SK-N-SH (cell line): ENCODE measurements at regions not wholly inside any gene's neighbourhood (a gene's known extent, or its start where the extent isn't known, plus 50 kb on each side); places are given as distances from the start of the nearest gene placed in this dataset.

Source experiments
- CTCF ChIA-PET: fragments of 300-600, 350-600 bp; formaldehyde crosslinking; extraction: SDS; loops from one replicate; lab custom pipeline; 2021; lab: Yijun Ruan, JAX
- POLR2A ChIA-PET: fragments of 350-600 bp; sonication (Branson Sonifier 250); formaldehyde crosslinking; extraction: SDS; loops from one replicate; lab custom pipeline; 2020; ENCODE audit warnings: antibody characterized with exemption, inconsistent platforms; lab: Yijun Ruan, JAX
- DNase-seq: peaks from one replicate; pipeline ENCODE4 v3.0.0; 2012
- H2AFZ ChIP-seq: fragments of 200-600 bp; sonication (generic); 2 replicates; pipeline ENCODE4 v1.8.1; 2016; ENCODE audit warnings: antibody characterized with exemption, mild to moderate bottlenecking, low read depth
- H3F3A ChIP-seq: fragments of 200-600 bp; sonication (generic); replicated peaks from 2 replicates; pipeline ENCODE3; 2016; ENCODE audit warnings: antibody characterized with exemption, mild to moderate bottlenecking; ENCODE audit not compliant: insufficient read depth
- H3K27ac ChIP-seq, 2 experiments: fragments of 200-500 bp in 1 of 2; fragments of 200-600 bp in 1 of 2; sonication (Bioruptor generic) in 1 of 2; sonication (generic), shearing (Covaris generic) in 1 of 2; 2 replicates each; pipeline versions ENCODE4 v1.5.1 to v1.6.1; 2014 to 2016; ENCODE audit warnings: low read depth in 2 of 2, inconsistent platforms in 1 of 2, low read length in 1 of 2, mild to moderate bottlenecking in 1 of 2, mixed read lengths in 1 of 2
- H3K27me3 ChIP-seq: fragments of 200-600 bp; sonication (generic), shearing (Covaris generic); 2 replicates; pipeline ENCODE4 v1.6.1; 2016; ENCODE audit warnings: mixed run types; ENCODE audit not compliant: insufficient read depth
- H3K36me3 ChIP-seq, 2 experiments: fragments of 200-500 bp in 1 of 2; fragments of 200-600 bp in 1 of 2; sonication (Bioruptor generic) in 1 of 2; sonication (generic) in 1 of 2; replicated peaks in 1 of 2; 2 replicates each; pipeline versions ENCODE3 to v1.5.1; 2014 to 2016; ENCODE audit warnings: low read length in 1 of 2, mild to moderate bottlenecking in 1 of 2; ENCODE audit not compliant: insufficient read depth in 2 of 2, control insufficient read depth in 1 of 2
- H3K4me1 ChIP-seq, 2 experiments: fragments of 200-500 bp in 1 of 2; fragments of 200-600 bp in 1 of 2; sonication (Bioruptor generic) in 1 of 2; sonication (generic), shearing (Covaris generic) in 1 of 2; 2 replicates each; pipeline versions ENCODE4 v1.5.1 to v1.6.1; 2014 to 2016; ENCODE audit warnings: low read depth in 1 of 2, low read length in 1 of 2, mixed run types in 1 of 2; ENCODE audit not compliant: insufficient read depth in 2 of 2, control insufficient read depth in 1 of 2
- H3K4me2 ChIP-seq: fragments of 200-600 bp; sonication (generic), shearing (Covaris generic); 2 replicates; pipeline ENCODE4 v1.6.1; 2017; ENCODE audit warnings: mixed run types
- H3K4me3 ChIP-seq, 2 experiments: fragments of 200-500 bp in 1 of 2; fragments of 200-600 bp in 1 of 2; sonication (Bioruptor generic) in 1 of 2; sonication (generic), shearing (Covaris generic) in 1 of 2; 2 replicates each; pipeline versions ENCODE4 v1.5.1 to v1.8.1; 2014 to 2016; ENCODE audit warnings: low read depth in 2 of 2, inconsistent platforms in 1 of 2, low read length in 1 of 2, mild to moderate bottlenecking in 1 of 2, mixed read lengths in 1 of 2, moderate library complexity in 1 of 2
- H3K79me2 ChIP-seq: fragments of 200-600 bp; sonication (generic); 2 replicates; pipeline ENCODE4 v1.8.1; 2017; ENCODE audit warnings: mild to moderate bottlenecking; ENCODE audit not compliant: insufficient read depth
- H3K9ac ChIP-seq: fragments of 200-600 bp; sonication (generic); 2 replicates; pipeline ENCODE4 v1.6.1; 2017; ENCODE audit warnings: mixed run types
- H3K9me2 ChIP-seq: fragments of 200-600 bp; sonication (generic); 2 replicates; pipeline ENCODE4 v1.6.1; 2017; ENCODE audit warnings: mixed run types
- H3K9me3 ChIP-seq: fragments of 200-600 bp; sonication (generic); 2 replicates; pipeline ENCODE4 v1.6.1; 2017; ENCODE audit warnings: mixed run types, mild to moderate bottlenecking, moderate library complexity
- H4K20me1 ChIP-seq: fragments of 200-600 bp; sonication (generic); 2 replicates; pipeline ENCODE4 v1.6.1; 2017; ENCODE audit warnings: mild to moderate bottlenecking, mixed run types; ENCODE audit not compliant: insufficient read depth
- EZH2phosphoT487 ChIP-seq: fragments of 200-600 bp; sonication (generic); IDR thresholded peaks from 2 replicates; pipeline ENCODE4 v1.6.1; 2017; ENCODE audit warnings: low read depth, mixed run types, mild to moderate bottlenecking, antibody characterized with exemption, moderate library complexity, borderline replicate concordance
- MEF2A ChIP-seq: IDR thresholded peaks from 2 replicates; pipeline ENCODE4 v1.4.0; 2012; ENCODE audit warnings: low read depth, borderline replicate concordance
- MXI1 ChIP-seq: IDR thresholded peaks from 2 replicates; pipeline ENCODE4 v1.6.1; 2012; ENCODE audit warnings: mild to moderate bottlenecking, low read depth, low read length, improper control_type of control experiment
- NFIC ChIP-seq: IDR thresholded peaks from 2 replicates; pipeline ENCODE4 v1.4.0; 2012; ENCODE audit warnings: borderline replicate concordance
- POLR2AphosphoS5 ChIP-seq: IDR thresholded peaks from 2 replicates; pipeline ENCODE4 v1.6.1; 2012; ENCODE audit warnings: low read depth, low read length
- RAD21 ChIP-seq: IDR thresholded peaks from 2 replicates; pipeline ENCODE4 v1.6.1; 2012; ENCODE audit warnings: mild to moderate bottlenecking, low read length
- RFX5 ChIP-seq: IDR thresholded peaks from 2 replicates; pipeline ENCODE4 v1.6.1; 2012; ENCODE audit warnings: mild to moderate bottlenecking, improper control_type of control experiment, low read length
- SMC3 ChIP-seq: IDR thresholded peaks from 2 replicates; pipeline ENCODE4 v1.6.1; 2012; ENCODE audit warnings: low read depth, low read length, improper control_type of control experiment
- TCF12 ChIP-seq: IDR thresholded peaks from 2 replicates; pipeline ENCODE4 v1.4.0; 2012
- ZBTB33 ChIP-seq: IDR thresholded peaks from 2 replicates; pipeline ENCODE4 v1.4.0; 2012; ENCODE audit warnings: low read depth, borderline replicate concordance
- WGBS: methylation state at CpG from one replicate; pipeline ENCODE4 v1.1.6; 2017; ENCODE audit warnings: low lambda C conversion rate; 5-methylcytosine and 5-hydroxymethylcytosine counted together
- TF ChIP-seq, protein P1 (sequence below): IDR thresholded peaks from 2 replicates; pipeline ENCODE4; 2012
- TF ChIP-seq, protein P2 (sequence below): fragments of 200-600 bp; sonication (generic); IDR thresholded peaks from 2 replicates; pipeline ENCODE4 v1.6.1; 2017; ENCODE audit warnings: antibody characterized with exemption, mild to moderate bottlenecking, moderate library complexity

DNA sequence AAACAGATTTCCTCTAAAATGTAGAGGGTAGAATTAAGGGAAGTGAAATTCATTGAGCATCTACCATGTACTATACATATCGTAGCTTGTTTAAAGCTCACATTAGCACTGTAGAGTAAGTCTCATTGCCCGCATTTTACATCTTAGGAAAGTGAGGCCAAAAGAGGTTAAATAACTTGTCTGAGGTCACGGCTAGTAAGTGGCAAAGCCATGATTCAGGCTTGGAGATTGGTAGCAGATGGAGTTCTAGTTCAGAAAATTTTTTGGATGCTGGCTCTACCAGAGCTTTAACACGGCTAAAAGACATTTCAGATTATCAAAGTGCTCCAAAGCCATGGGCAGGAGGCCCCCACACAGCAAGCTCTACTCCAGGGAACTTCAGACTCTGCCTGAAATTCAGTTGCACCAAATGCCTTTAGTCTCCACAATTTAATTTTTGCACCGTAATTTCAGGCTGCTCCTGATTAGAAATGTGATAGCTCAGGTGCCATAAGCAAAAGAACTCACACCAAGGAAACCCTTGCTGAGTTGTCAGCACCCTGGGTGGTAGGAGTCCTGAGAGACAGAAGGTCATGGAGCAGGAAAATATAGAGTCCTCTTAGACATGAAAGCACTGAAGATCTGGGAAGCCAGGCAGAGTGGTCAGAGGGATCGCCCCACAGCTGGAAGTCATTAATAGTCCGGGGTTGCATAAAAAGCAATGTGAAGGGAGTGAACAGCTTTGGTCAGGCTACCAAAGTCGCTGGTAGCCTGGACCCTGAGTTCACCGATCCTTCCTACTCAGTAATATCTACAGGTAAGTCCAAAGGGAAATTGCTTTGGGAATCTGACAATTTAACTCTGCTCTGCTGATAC, 55.2 kb upstream of the ASIP start:
- WGBS: 56% methylated on average over 9 of the region's 9 CpGs
- TF ChIP-seq RFX5 (no peak), MXI1 (no peak), TCF12 (0 out of 2 replicates have a peak, but pooled peaks have one; percentile 33), NFIC (no peak), SMC3 (no peak), ZBTB33 (no peak)
- CTCF ChIA-PET: interaction anchor here (1.0 to 1.2 kb wide), 2 partner anchors 127 to 331 kb away, joined by 3 to 5 read pairs; partner anchors contain the start of gene DYNLRB1
- no peak overlapping the region for H3K4me3 ChIP-seq
- H3K9me2 ChIP-seq: no peaks in the 10 kb centered on the region
- H3K9ac ChIP-seq: no peak overlapping the region
- DNase-seq: peak; percentile 56
- H3K27ac ChIP-seq: no peak overlapping the region
- H3K79me2 ChIP-seq: no peaks in the 10 kb centered on the region
- no peaks in the 10 kb centered on the region for H3K9me3 ChIP-seq
- H3K4me1 ChIP-seq: peaks cover 0 to 15% of the 10 kb centered on the region in 2 experiments; a peak in 1 of 4 replicates
- H3K36me3 ChIP-seq: no peaks in the 10 kb centered on the region
- POLR2A ChIA-PET: no interaction called here
- no peak overlapping the region for H2AFZ ChIP-seq
- peaks cover 16% of the 10 kb centered on the region for H3K27me3 ChIP-seq
- no peak overlapping the region for H3K4me2 ChIP-seq
- no peaks in the 10 kb centered on the region for H3F3A ChIP-seq
- H4K20me1 ChIP-seq: no peaks in the 10 kb centered on the region

DNA sequence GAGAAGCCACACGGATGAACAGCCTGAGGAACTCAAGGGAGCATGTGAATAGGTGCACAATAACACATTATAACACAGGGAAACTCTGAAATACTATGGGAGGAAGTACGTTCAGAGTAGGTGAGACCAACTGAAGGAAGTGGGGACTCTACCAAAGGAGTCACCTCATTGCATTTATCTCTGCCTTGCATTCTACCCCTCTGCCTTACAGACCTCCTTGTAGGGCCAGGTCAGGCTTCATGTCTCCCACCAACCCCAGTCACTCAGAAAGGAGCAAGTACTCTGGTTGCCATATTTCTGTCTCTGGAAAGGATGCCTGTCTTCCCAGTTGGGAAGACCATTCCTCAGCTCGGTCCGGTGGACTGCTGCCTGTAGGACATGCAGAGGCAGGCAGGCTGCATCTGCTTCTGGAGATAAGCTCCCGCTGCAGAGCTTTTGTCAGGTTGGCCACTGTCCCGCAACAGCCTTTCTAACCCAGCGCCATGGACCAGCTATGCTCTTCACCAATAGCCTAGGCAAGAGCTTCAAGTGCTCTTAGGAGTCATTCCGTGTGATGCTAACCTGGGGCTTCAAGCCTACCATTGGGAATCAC, 51.6 kb upstream of the ASIP start:
- peaks cover 13% of the 10 kb centered on the region; the same call in 1 of the 2 replicates for H3K27me3 ChIP-seq
- DNase-seq: no peak
- 59% methylated on average over 7 of the region's 8 CpGs for WGBS
- H3K9ac ChIP-seq: no peak overlapping the region
- ChIA-PET CTCF (interaction anchor here (1.0 to 2.8 kb wide), 7 partner anchors 12 to 123 kb away, joined by 3 to 22 read pairs (median 7); no protein-coding TSS in a partner anchor), POLR2A (no interaction called here)
- no peak overlapping the region for H2AFZ ChIP-seq
- H3K36me3 ChIP-seq: no peaks in the 10 kb centered on the region
- H3K9me3 ChIP-seq: no peaks in the 10 kb centered on the region
- H3K4me3 ChIP-seq: no peak overlapping the region
- no peaks in the 10 kb centered on the region for H4K20me1 ChIP-seq
- H3K4me1 ChIP-seq: peaks cover 0 to 20% of the 10 kb centered on the region in 2 experiments; a peak in 2 of 4 replicates
- H3F3A ChIP-seq: no peaks in the 10 kb centered on the region
- no peak overlapping the region for H3K27ac ChIP-seq
- TF ChIP-seq EZH2phosphoT487 (no peak), MEF2A (no peak), RAD21 (no peak), POLR2AphosphoS5 (no peak)
- TF ChIP-seq, protein P1, sequence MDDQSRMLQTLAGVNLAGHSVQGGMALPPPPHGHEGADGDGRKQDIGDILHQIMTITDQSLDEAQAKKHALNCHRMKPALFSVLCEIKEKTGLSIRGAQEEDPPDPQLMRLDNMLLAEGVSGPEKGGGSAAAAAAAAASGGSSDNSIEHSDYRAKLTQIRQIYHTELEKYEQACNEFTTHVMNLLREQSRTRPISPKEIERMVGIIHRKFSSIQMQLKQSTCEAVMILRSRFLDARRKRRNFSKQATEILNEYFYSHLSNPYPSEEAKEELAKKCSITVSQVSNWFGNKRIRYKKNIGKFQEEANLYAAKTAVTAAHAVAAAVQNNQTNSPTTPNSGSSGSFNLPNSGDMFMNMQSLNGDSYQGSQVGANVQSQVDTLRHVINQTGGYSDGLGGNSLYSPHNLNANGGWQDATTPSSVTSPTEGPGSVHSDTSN: no peak
- TF ChIP-seq, protein P2, sequence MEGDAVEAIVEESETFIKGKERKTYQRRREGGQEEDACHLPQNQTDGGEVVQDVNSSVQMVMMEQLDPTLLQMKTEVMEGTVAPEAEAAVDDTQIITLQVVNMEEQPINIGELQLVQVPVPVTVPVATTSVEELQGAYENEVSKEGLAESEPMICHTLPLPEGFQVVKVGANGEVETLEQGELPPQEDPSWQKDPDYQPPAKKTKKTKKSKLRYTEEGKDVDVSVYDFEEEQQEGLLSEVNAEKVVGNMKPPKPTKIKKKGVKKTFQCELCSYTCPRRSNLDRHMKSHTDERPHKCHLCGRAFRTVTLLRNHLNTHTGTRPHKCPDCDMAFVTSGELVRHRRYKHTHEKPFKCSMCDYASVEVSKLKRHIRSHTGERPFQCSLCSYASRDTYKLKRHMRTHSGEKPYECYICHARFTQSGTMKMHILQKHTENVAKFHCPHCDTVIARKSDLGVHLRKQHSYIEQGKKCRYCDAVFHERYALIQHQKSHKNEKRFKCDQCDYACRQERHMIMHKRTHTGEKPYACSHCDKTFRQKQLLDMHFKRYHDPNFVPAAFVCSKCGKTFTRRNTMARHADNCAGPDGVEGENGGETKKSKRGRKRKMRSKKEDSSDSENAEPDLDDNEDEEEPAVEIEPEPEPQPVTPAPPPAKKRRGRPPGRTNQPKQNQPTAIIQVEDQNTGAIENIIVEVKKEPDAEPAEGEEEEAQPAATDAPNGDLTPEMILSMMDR: no peak
- H3K79me2 ChIP-seq: no peaks in the 10 kb centered on the region
- H3K4me2 ChIP-seq: no peak overlapping the region
- H3K9me2 ChIP-seq: no peaks in the 10 kb centered on the region
